ENCODE measurements at regions not wholly inside any gene's neighbourhood (a gene's known extent, or its start where the extent isn't known, plus 50 kb on each side); places are given as distances from the start of the nearest gene placed in this dataset.

- TF ChIP-seq CTCF (conservative IDR thresholded peaks at IDR 0.05; ENCODE audit: low read depth, low read length) (no peak), MAFK (IDR thresholded peaks at IDR 0.05; ENCODE audit: low read depth, low read length) (peak; percentile 28; the same call in 1 of the 2 replicates), RFX5 (IDR thresholded peaks at IDR 0.05; ENCODE audit: low read depth, low read length) (no peak), CEBPB (IDR thresholded peaks at IDR 0.05; ENCODE audit: low read depth, low read length) (no peak), POLR2A (IDR thresholded peaks at IDR 0.05; ENCODE audit: low read depth, low read length) (no peak), USF2 (IDR thresholded peaks at IDR 0.05; ENCODE audit: low read depth, low read length) (no peak), MXI1 (IDR thresholded peaks at IDR 0.05; ENCODE audit: borderline replicate concordance, low read depth, low read length) (no peak), MAZ (IDR thresholded peaks at IDR 0.05; ENCODE audit: borderline replicate concordance, low read depth, low read length) (no peak), BHLHE40 (IDR thresholded peaks at IDR 0.05; ENCODE audit: low read depth, low read length) (no peak)
- TF ChIP-seq, protein P1, sequence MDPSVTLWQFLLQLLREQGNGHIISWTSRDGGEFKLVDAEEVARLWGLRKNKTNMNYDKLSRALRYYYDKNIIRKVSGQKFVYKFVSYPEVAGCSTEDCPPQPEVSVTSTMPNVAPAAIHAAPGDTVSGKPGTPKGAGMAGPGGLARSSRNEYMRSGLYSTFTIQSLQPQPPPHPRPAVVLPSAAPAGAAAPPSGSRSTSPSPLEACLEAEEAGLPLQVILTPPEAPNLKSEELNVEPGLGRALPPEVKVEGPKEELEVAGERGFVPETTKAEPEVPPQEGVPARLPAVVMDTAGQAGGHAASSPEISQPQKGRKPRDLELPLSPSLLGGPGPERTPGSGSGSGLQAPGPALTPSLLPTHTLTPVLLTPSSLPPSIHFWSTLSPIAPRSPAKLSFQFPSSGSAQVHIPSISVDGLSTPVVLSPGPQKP (IDR thresholded peaks at IDR 0.05; ENCODE audit: borderline replicate concordance, low read depth, low read length) = no peak
Observed at GRCh38 chr11:104301776-104302175, 137.8 kb upstream of the PDGFD start.

All from IMR-90 (cell line).